Activated naive CD8-positive, alpha-beta T cell treated with anti-CD3 and anti-CD28 coated beads, Interleukin-2, amount 10 ng/mL, durations not matched to agents 7 days and 5 days (primary cell): ENCODE measurements at regions not wholly inside any gene's neighbourhood (a gene's known extent, or its start where the extent isn't known, plus 50 kb on each side); places are given as distances from the start of the nearest gene placed in this dataset.

Experiments used
- ATAC-seq: fragments of 150-1000 bp; cut with Tn5 transposase; one replicate; pipeline ENCODE4 v1.10.0; 2021; ENCODE audit warnings: low read depth, moderate library complexity
- POLR2A ChIA-PET: fragments of 350-600 bp; sonication (Branson Sonifier 250); formaldehyde crosslinking; loops from one replicate; lab custom pipeline; 2021; ENCODE audit warnings: antibody characterized with exemption; lab: Charles Lee
- DNase-seq: peaks from one replicate; pipeline ENCODE4 v3.0.0; 2021
- H3K27ac Mint-ChIP-seq: one replicate; pipeline ENCODE4 v1.8.0; 2022; ENCODE audit warnings: mild to moderate bottlenecking, mixed read lengths
- H3K27me3 Mint-ChIP-seq: one replicate; pipeline ENCODE4 v1.8.0; 2022; ENCODE audit warnings: mild to moderate bottlenecking, moderate library complexity, mixed read lengths
- H3K36me3 Mint-ChIP-seq: one replicate; pipeline ENCODE4 v1.8.0; 2021; ENCODE audit warnings: mild to moderate bottlenecking, mixed read lengths
- H3K4me1 Mint-ChIP-seq: one replicate; pipeline ENCODE4 v1.8.0; 2021; ENCODE audit warnings: mixed read lengths
- H3K4me3 Mint-ChIP-seq: one replicate; pipeline ENCODE4 v1.8.0; 2022; ENCODE audit warnings: mild to moderate bottlenecking, moderate library complexity, mixed read lengths
- H3K9me3 Mint-ChIP-seq: one replicate; pipeline ENCODE4 v1.8.0; 2021; ENCODE audit warnings: mixed read lengths

GRCh38 chr20:52747845-52748284 lies 224.3 kb upstream of the TSHZ2 start:
- Mint-ChIP-seq H3K27me3 (peaks cover 2% of the 10 kb centered on the region), H3K36me3 (no peaks in the 10 kb centered on the region), H3K27ac (no peak overlapping the region), H3K4me3 (no peak overlapping the region), H3K9me3 (no peaks in the 10 kb centered on the region), H3K4me1 (no peaks in the 10 kb centered on the region)
- POLR2A ChIA-PET = no interaction called here
- no peak for ATAC-seq
- DNase-seq = no peak

- H3K27me3 Mint-ChIP-seq = peaks cover 2% of the 10 kb centered on the region
- POLR2A ChIA-PET = no interaction called here
- no peaks in the 10 kb centered on the region for H3K9me3 Mint-ChIP-seq
- no peak for DNase-seq
- H3K27ac Mint-ChIP-seq = no peak overlapping the region
- H3K36me3 Mint-ChIP-seq = no peaks in the 10 kb centered on the region
- no peak overlapping the region for H3K4me3 Mint-ChIP-seq
- no peaks in the 10 kb centered on the region for H3K4me1 Mint-ChIP-seq
- ATAC-seq = no peak
These were observed 225.4 kb upstream of the TSHZ2 start for GRCh38 chr20:52746770-52747169.

- POLR2A ChIA-PET = no interaction called here
- no peaks in the 10 kb centered on the region for H3K9me3 Mint-ChIP-seq
- H3K36me3 Mint-ChIP-seq = no peaks in the 10 kb centered on the region
- no peak for DNase-seq
- peaks cover 2% of the 10 kb centered on the region for H3K27me3 Mint-ChIP-seq
- no peak overlapping the region for H3K27ac Mint-ChIP-seq
- ATAC-seq = no peak
- no peaks in the 10 kb centered on the region for H3K4me1 Mint-ChIP-seq
- no peak overlapping the region for H3K4me3 Mint-ChIP-seq
These were observed 226.0 kb upstream of the TSHZ2 start for GRCh38 chr20:52746190-52746589.

GRCh38 chr20:52744441-52744840 lies 227.7 kb upstream of the TSHZ2 start:
- Mint-ChIP-seq H3K36me3 (no peaks in the 10 kb centered on the region), H3K27me3 (peaks cover 2% of the 10 kb centered on the region), H3K9me3 (no peaks in the 10 kb centered on the region), H3K4me3 (no peak overlapping the region), H3K27ac (no peak overlapping the region), H3K4me1 (no peaks in the 10 kb centered on the region)
- DNase-seq = no peak
- POLR2A ChIA-PET = no interaction called here
- ATAC-seq = no peak

- H3K27me3 Mint-ChIP-seq = no peaks in the 10 kb centered on the region
- no peaks in the 10 kb centered on the region for H3K4me1 Mint-ChIP-seq
- H3K36me3 Mint-ChIP-seq = no peaks in the 10 kb centered on the region
- no peak overlapping the region for H3K4me3 Mint-ChIP-seq
- DNase-seq (no peak), ATAC-seq (no peak)
- POLR2A ChIA-PET = no interaction called here
- no peak overlapping the region for H3K27ac Mint-ChIP-seq
- no peaks in the 10 kb centered on the region for H3K9me3 Mint-ChIP-seq
These were observed 234.1 kb upstream of the TSHZ2 start for GRCh38 chr20:52738081-52738480.

GRCh38 chr20:52736507-52736906 lies 235.7 kb upstream of the TSHZ2 start:
- Mint-ChIP-seq H3K27ac (no peak overlapping the region), H3K9me3 (peaks cover 1% of the 10 kb centered on the region), H3K36me3 (no peaks in the 10 kb centered on the region), H3K4me1 (no peaks in the 10 kb centered on the region), H3K4me3 (no peak overlapping the region), H3K27me3 (no peaks in the 10 kb centered on the region)
- POLR2A ChIA-PET = no interaction called here
- DNase-seq (no peak), ATAC-seq (no peak)

- H3K36me3 Mint-ChIP-seq = no peaks in the 10 kb centered on the region
- H3K9me3 Mint-ChIP-seq = peaks cover 5% of the 10 kb centered on the region
- H3K27ac Mint-ChIP-seq = no peak overlapping the region
- DNase-seq (no peak), ATAC-seq (no peak)
- no peaks in the 10 kb centered on the region for H3K4me1 Mint-ChIP-seq
- H3K27me3 Mint-ChIP-seq = no peaks in the 10 kb centered on the region
- no peak overlapping the region for H3K4me3 Mint-ChIP-seq
- POLR2A ChIA-PET = no interaction called here
These were observed 241.1 kb upstream of the TSHZ2 start for GRCh38 chr20:52731093-52731492.

- H3K27me3 Mint-ChIP-seq = no peaks in the 10 kb centered on the region
- DNase-seq = no peak
- H3K36me3 Mint-ChIP-seq = no peaks in the 10 kb centered on the region
- no peak overlapping the region for H3K4me3 Mint-ChIP-seq
- no peak overlapping the region for H3K27ac Mint-ChIP-seq
- H3K4me1 Mint-ChIP-seq = no peaks in the 10 kb centered on the region
- no peak for ATAC-seq
- H3K9me3 Mint-ChIP-seq = peaks cover 5% of the 10 kb centered on the region
- POLR2A ChIA-PET = no interaction called here
These were observed 244.3 kb upstream of the TSHZ2 start for GRCh38 chr20:52727740-52728456.

GRCh38 chr20:52724541-52724940 lies 247.6 kb upstream of the TSHZ2 start:
- H3K4me3 Mint-ChIP-seq = no peak overlapping the region
- DNase-seq = no peak
- peaks cover 2% of the 10 kb centered on the region for H3K9me3 Mint-ChIP-seq
- POLR2A ChIA-PET = no interaction called here
- no peaks in the 10 kb centered on the region for H3K27me3 Mint-ChIP-seq
- H3K36me3 Mint-ChIP-seq = no peaks in the 10 kb centered on the region
- no peaks in the 10 kb centered on the region for H3K4me1 Mint-ChIP-seq
- no peak for ATAC-seq
- no peak overlapping the region for H3K27ac Mint-ChIP-seq

GRCh38 chr20:52722926-52723688 lies 249.1 kb upstream of the TSHZ2 start:
- H3K27me3 Mint-ChIP-seq = no peaks in the 10 kb centered on the region
- no peak overlapping the region for H3K4me3 Mint-ChIP-seq
- ATAC-seq (no peak), DNase-seq (no peak)
- H3K4me1 Mint-ChIP-seq = no peaks in the 10 kb centered on the region
- no peak overlapping the region for H3K27ac Mint-ChIP-seq
- POLR2A ChIA-PET = no interaction called here
- no peaks in the 10 kb centered on the region for H3K9me3 Mint-ChIP-seq
- no peaks in the 10 kb centered on the region for H3K36me3 Mint-ChIP-seq

- no peak overlapping the region for H3K27ac Mint-ChIP-seq
- ATAC-seq (no peak), DNase-seq (no peak)
- H3K9me3 Mint-ChIP-seq = no peaks in the 10 kb centered on the region
- no peaks in the 10 kb centered on the region for H3K27me3 Mint-ChIP-seq
- no peak overlapping the region for H3K4me3 Mint-ChIP-seq
- POLR2A ChIA-PET = no interaction called here
- H3K4me1 Mint-ChIP-seq = no peaks in the 10 kb centered on the region
- no peaks in the 10 kb centered on the region for H3K36me3 Mint-ChIP-seq
These were observed 264.0 kb upstream of the TSHZ2 start for GRCh38 chr20:52708137-52708536.

- no peak for DNase-seq
- H3K27ac Mint-ChIP-seq = no peak overlapping the region
- ATAC-seq = no peak
- no peaks in the 10 kb centered on the region for H3K9me3 Mint-ChIP-seq
- H3K4me3 Mint-ChIP-seq = no peak overlapping the region
- H3K36me3 Mint-ChIP-seq = no peaks in the 10 kb centered on the region
- POLR2A ChIA-PET = no interaction called here
- H3K4me1 Mint-ChIP-seq = no peaks in the 10 kb centered on the region
- peaks cover 2% of the 10 kb centered on the region for H3K27me3 Mint-ChIP-seq
These were observed 267.6 kb upstream of the TSHZ2 start for GRCh38 chr20:52704553-52704952.

GRCh38 chr20:52688345-52688744 lies 283.8 kb upstream of the TSHZ2 start:
- Mint-ChIP-seq H3K27ac (no peak overlapping the region), H3K27me3 (no peaks in the 10 kb centered on the region), H3K4me1 (no peaks in the 10 kb centered on the region), H3K4me3 (no peak overlapping the region), H3K36me3 (no peaks in the 10 kb centered on the region), H3K9me3 (no peaks in the 10 kb centered on the region)
- no peak for ATAC-seq
- POLR2A ChIA-PET = no interaction called here
- no peak for DNase-seq

- DNase-seq (no peak), ATAC-seq (no peak)
- no peaks in the 10 kb centered on the region for H3K4me1 Mint-ChIP-seq
- no peaks in the 10 kb centered on the region for H3K9me3 Mint-ChIP-seq
- no peak overlapping the region for H3K4me3 Mint-ChIP-seq
- H3K36me3 Mint-ChIP-seq = no peaks in the 10 kb centered on the region
- POLR2A ChIA-PET = no interaction called here
- no peak overlapping the region for H3K27ac Mint-ChIP-seq
- no peaks in the 10 kb centered on the region for H3K27me3 Mint-ChIP-seq
These were observed 287.3 kb upstream of the TSHZ2 start for GRCh38 chr20:52684905-52685304.
